Brain microvascular endothelial cell (primary cell): ENCODE measurements at regions not wholly inside any gene's neighbourhood (a gene's known extent, or its start where the extent isn't known, plus 50 kb on each side); places are given as distances from the start of the nearest gene placed in this dataset.

ENCODE experiments used
- DNase-seq: peaks from one replicate; pipeline ENCODE4 v3.0.0-alpha.2; 2020
- H3K27ac ChIP-seq: fragments of 250-450 bp; sonication (Bioruptor Pico); 2 replicates; pipeline ENCODE4 v1.5.1; 2020; ENCODE audit warnings: mild to moderate bottlenecking, moderate library complexity
- H3K27me3 ChIP-seq: fragments of 250-450 bp; sonication (Bioruptor Pico); replicated peaks from 2 replicates; pipeline ENCODE4 v1.5.1; 2020; ENCODE audit warnings: mild to moderate bottlenecking
- H3K36me3 ChIP-seq: fragments of 250-450 bp; sonication (Bioruptor Pico); replicated peaks from 2 replicates; pipeline ENCODE4 v1.5.1; 2020; ENCODE audit warnings: mild to moderate bottlenecking
- H3K4me3 ChIP-seq: 2 replicates; pipeline ENCODE4 v1.5.1; 2011; ENCODE audit warnings: low read depth, mild to moderate bottlenecking, control low read depth, low read length, moderate library complexity
- in situ Hi-C: cut with HindIII; loops from 2 replicates; pipeline ENCODE4 v1.10.0; 2017; ENCODE audit warnings: low sequenced_read_pairs, low pct_ligation_motif_present
- TF ChIP-seq, protein P1 (sequence below): IDR thresholded peaks from 2 replicates; pipeline ENCODE4 v1.5.1; 2011; ENCODE audit warnings: low read depth, mild to moderate bottlenecking, moderate library complexity, low read length, control low read depth, inconsistent platforms; ENCODE audit errors: missing control alignments

DNA sequence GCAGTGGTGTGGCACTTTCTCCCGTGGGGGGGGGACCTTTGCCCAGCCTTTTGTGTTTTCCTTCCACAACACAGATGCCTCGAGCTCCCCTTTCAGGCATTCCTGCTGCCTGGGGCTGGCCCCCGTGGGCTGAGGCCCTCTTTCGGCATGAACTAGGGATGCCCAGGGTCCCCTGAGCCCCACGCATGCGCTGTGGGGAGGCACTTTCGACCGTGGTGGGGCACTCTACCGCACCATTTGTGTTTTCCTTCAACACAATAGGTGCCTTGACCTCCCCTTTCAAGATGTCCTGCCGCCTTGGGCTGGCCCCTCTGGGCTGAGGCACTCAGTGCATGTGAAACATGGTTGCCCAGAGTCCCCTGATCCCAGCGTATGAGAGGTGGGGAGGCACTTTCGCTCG, 363.7 kb downstream of the ALG10 start:
- Histone ChIP-seq H3K27ac (no peak overlapping the region), H3K27me3 (no peaks in the 10 kb centered on the region), H3K4me3 (no peak overlapping the region), H3K36me3 (no peaks in the 10 kb centered on the region)
- TF ChIP-seq, protein P1, sequence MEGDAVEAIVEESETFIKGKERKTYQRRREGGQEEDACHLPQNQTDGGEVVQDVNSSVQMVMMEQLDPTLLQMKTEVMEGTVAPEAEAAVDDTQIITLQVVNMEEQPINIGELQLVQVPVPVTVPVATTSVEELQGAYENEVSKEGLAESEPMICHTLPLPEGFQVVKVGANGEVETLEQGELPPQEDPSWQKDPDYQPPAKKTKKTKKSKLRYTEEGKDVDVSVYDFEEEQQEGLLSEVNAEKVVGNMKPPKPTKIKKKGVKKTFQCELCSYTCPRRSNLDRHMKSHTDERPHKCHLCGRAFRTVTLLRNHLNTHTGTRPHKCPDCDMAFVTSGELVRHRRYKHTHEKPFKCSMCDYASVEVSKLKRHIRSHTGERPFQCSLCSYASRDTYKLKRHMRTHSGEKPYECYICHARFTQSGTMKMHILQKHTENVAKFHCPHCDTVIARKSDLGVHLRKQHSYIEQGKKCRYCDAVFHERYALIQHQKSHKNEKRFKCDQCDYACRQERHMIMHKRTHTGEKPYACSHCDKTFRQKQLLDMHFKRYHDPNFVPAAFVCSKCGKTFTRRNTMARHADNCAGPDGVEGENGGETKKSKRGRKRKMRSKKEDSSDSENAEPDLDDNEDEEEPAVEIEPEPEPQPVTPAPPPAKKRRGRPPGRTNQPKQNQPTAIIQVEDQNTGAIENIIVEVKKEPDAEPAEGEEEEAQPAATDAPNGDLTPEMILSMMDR = no peak
- DNase-seq = no peak
- in situ Hi-C loops = no loop called here

DNA sequence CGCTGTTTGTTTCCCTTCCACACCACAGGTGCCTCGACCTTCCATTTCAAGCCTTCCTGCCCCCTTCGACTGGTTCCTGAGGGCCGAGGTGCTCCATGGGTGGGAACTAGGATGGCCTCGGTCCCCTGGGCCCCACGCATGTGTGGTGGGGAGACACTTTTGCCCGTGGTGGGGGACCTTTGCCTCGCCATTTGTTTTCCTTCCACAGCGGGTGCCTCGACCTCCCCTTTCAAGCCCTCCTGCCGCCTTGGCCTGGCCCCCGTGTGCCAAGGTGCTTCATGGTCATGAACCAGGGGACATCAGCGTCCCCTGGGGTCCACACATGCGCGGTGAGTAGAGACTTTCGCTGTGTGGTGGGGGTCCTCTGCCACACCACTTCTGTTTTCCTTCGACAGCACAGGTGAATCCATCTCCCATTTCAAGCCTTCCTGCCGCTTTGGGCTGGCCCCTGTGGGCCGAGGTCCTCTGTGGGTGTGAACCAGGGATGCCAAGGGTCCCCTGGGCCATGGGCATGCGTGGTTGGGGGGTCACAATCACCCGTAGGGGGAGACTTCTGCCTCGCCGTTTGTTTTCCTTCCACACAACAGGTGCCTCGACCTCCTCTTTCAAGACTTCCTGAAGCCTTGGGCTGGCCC, 364.4 kb downstream of the ALG10 start:
- Histone ChIP-seq H3K4me3 (no peak overlapping the region), H3K27ac (no peak overlapping the region), H3K36me3 (no peaks in the 10 kb centered on the region), H3K27me3 (no peaks in the 10 kb centered on the region)
- TF ChIP-seq, protein P1 = no peak
- no peak for DNase-seq
- in situ Hi-C loops = no loop called here

DNA sequence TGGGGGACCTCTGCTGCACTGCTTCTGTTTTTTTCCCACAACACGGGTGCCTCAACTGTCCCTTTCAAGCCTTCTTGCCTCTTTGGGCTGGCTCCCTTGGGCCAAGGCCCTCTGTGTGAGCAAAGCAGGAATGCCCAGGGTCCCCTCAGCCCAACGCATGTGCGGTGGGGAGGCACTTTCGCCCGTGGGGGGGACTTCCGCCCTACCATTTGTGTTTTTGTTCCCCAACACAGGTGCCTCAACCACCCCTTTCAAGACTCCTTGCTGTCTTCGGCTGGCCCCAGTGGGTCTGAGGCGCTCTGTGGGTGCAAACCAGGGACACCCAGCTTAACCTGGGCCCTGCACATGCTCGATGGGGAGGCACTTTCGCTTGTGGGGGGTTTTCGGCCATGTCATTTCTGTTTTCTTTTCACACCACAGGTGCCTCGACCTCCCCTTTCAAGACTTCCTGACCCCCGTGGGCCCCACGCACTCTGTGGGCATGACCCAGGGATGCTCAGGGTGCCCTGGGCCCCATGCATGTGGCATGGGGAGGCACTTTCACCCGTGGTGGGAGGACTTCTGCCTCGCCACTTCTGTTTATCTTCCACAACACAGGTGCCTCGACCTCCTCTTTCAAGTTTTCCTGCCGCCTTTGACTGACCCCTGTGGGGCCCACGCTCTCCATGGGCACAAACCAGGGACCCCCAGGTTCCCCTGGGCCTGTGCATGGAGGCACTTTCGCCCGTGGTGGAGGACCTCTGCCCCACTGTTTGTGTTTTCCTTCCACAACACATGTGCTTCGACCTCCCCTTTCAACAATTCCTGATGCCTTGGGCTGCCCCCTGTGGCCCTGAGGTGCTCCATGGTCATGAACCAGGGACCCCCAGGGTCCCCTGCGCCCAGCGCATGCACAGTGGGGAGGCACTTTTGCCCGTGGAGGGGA, 365.7 kb downstream of the ALG10 start:
- in situ Hi-C loops = no loop called here
- TF ChIP-seq, protein P1 = no peak
- no peak for DNase-seq
- no peaks in the 10 kb centered on the region for H3K36me3 ChIP-seq
- no peak overlapping the region for H3K4me3 ChIP-seq
- no peak overlapping the region for H3K27ac ChIP-seq
- H3K27me3 ChIP-seq = no peaks in the 10 kb centered on the region

DNA sequence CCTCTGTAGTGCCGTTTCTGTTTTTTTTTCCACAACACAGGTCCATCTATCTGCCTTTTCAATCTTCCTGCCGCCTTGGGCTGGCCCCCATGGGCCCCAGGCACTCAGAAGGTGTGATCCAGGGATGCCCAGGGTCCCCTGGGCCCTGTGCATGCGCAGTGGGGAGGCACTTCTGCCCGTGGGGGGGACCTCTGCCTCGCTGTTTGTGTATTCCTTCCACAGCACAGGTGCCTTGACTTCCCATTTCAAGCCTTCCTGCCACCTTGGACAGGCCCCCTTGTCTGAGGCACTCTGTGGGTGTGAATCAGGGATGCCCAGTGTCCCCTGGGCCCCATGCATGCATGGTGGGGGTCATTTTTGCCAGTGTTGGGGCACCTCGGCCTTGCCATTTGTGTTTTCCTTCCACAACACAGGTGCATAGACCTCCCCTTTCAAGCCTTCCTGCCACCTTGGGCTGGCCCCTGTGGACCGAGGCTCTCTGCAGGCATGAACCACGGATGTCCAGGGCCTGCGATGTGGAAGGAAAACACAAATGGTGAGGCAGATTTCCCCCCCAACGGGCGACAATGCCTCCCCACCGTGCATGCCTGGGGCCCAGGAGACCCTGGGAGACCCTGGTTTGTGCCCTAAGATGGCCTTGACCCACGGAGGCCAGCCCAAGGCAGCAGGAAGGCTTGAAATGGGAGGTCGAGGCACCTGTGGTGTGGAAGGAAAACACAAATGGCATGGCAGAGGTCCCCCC, 366.5 kb downstream of the ALG10 start:
- no peaks in the 10 kb centered on the region for H3K27me3 ChIP-seq
- H3K27ac ChIP-seq = no peak overlapping the region
- H3K4me3 ChIP-seq = no peak overlapping the region
- TF ChIP-seq, protein P1 = no peak
- no peaks in the 10 kb centered on the region for H3K36me3 ChIP-seq
- DNase-seq = no peak
- in situ Hi-C loops = no loop called here

DNA sequence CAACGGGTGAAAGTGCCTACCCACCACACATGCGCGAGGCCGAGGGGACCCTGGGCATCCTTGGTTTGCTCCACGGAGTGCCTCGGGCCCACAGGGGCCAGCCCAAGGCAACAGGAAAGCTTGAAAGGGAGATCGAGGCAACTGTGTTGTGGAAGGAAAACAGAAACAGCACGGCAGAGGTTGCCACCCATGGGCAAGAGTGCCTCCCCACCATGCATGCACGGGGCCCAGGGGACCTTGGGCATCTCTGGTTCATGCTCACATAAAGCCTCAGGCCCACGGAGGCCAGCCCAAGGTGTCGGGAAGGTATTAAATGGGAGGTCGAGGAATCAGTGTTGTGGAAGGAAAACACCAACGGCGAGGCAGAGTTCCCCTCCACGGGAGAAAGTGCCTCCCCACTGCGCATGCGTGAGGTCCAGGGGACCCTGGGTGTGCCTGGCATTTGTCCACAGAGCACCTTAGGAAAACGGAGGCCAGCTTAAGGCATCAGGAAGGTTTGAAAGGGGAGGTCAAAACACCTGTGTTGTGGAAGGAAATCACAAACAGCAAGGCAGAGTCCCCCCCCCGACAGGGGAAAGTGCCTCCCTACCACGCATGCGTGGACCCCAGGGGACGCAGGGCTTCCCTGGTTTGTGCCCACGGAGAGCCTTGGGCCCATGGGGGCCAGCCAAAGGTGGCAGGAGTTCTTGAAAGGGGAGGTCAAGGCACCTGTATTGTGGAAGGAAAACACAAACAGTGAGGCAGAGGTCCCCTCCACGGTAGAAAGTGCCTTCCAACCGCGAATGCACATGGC, 367.3 kb downstream of the ALG10 start:
- in situ Hi-C loops = no loop called here
- TF ChIP-seq, protein P1 = no peak
- H3K27ac ChIP-seq = no peak overlapping the region
- H3K27me3 ChIP-seq = no peaks in the 10 kb centered on the region
- H3K4me3 ChIP-seq = no peak overlapping the region
- no peaks in the 10 kb centered on the region for H3K36me3 ChIP-seq
- DNase-seq = no peak
